Activated naive CD4-positive, alpha-beta T cell treated with anti-CD3 and anti-CD28 coated beads, Interleukin-2, amount 50 U/mL, for 72 hours (primary cell): ENCODE measurements at regions not wholly inside any gene's neighbourhood (a gene's known extent, or its start where the extent isn't known, plus 50 kb on each side); places are given as distances from the start of the nearest gene placed in this dataset.
"Not testable (repeated sequence)": the region's sequence is repeated elsewhere in the genome, so short reads cannot be mapped to it uniquely, and the experiment has no call there.

Experiments used
- ATAC-seq, 2 donors: fragments of 150-1000 bp; cut with Tn5 transposase; 2 replicates each; pipeline ENCODE4 v1.10.0; 2021; ENCODE audit warnings: mild to moderate bottlenecking in 2 of 2, moderate library complexity in 2 of 2
- DNase-seq, 2 donors: peaks; one replicate each; pipeline ENCODE4 v3.0.0; 2021 to 2022; ENCODE audit warnings: low spot score in 2 of 2
- H3K27ac Mint-ChIP-seq, 2 donors: one replicate each; pipeline ENCODE4 v1.8.0; 2022; ENCODE audit warnings: mild to moderate bottlenecking in 2 of 2, mixed read lengths in 2 of 2
- H3K36me3 Mint-ChIP-seq, 2 donors: one replicate each; pipeline ENCODE4 v1.8.0; 2022; ENCODE audit warnings: mixed read lengths in 2 of 2
- H3K9me3 Mint-ChIP-seq, 2 donors: one replicate each; pipeline ENCODE4 v1.8.0; 2022; ENCODE audit warnings: mixed read lengths in 2 of 2

DNA sequence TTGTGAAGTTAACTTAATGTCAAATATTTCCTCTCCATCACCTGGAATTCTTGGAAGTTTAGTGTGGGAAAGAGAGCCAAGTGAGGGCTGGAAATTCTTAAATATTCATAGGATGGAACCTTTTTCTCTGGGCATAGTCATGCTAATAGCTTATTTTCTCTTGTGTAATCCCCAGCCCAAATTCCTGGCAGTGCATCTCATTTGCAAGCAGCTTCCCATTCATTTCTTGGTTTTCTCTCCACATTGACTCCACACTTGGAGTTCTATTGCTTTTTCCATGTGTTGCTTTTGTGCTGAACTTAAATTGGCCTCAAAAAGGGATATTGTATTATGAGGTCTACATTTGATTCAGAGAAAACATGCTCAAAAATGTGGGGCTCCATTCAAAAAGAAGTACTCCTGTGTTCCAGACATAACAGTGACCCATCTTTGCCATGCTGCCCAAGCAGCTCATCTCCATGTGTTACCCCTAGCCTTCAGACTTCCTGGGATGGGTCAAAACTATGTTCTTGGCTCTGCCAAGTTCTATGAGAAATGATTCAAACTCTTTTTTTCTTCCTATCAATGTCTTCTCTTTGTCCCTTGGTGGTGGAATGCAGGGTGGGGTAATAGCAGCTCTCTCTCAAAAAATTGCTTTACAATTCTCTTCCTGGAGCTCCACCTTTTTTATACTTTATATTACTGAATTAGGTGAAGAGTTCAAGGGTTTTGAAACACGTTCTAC lies 2471.5 kb downstream of the PCDH9 start:
- H3K36me3 Mint-ChIP-seq: no peaks in the 10 kb centered on the region
- no peak for DNase-seq
- H3K27ac Mint-ChIP-seq: no peak overlapping the region
- H3K9me3 Mint-ChIP-seq: peaks cover 24 to 31% of the 10 kb centered on the region in 2 donors
- no peak for ATAC-seq

DNA sequence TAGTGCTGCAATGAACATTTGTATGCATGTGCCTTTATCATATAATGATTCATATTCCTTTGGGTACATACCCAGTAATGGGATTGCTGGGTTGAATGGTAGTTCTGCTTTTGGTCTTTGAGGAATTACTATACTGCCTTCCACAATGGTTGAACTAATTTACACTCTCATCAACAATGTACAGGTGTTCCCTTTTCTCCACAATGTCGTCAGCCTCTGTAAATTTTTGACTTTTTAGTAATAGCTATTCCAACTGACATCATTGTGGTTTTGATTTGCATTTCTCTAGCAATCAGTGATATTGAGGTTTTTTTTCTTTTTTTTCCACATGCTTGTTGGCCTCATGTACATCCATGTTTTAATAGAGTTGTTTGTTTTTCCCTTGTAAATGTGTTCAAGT lies 2473.5 kb downstream of the PCDH9 start:
- DNase-seq: no peak
- ATAC-seq: no peak
- H3K27ac Mint-ChIP-seq: no peak overlapping the region
- no peaks in the 10 kb centered on the region for H3K36me3 Mint-ChIP-seq
- peaks cover 25 to 29% of the 10 kb centered on the region in 2 donors for H3K9me3 Mint-ChIP-seq

DNA sequence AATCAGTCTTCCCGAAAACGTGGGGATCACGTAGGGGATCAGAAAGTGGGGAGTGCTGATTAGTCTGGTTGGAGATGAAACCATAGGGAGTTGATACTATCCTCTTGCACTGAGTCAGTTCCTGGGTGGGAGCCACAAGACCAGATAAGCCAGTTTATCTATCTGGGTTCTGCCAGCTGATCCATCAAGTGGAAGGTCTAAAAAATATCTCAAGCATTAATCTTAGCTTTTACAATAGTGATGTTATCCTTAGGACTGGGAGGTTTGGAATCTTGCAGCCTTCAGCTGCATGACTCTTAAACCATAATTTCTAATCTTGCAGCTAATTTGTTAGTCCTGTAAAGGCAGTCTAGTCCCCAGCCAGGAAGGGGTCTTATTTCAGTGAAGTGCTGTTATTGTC lies 2474.2 kb downstream of the PCDH9 start:
- no peak overlapping the region for H3K27ac Mint-ChIP-seq
- H3K36me3 Mint-ChIP-seq: no peaks in the 10 kb centered on the region
- DNase-seq (no peak), ATAC-seq (no peak)
- H3K9me3 Mint-ChIP-seq: peaks cover 28 to 29% of the 10 kb centered on the region in 2 donors

DNA sequence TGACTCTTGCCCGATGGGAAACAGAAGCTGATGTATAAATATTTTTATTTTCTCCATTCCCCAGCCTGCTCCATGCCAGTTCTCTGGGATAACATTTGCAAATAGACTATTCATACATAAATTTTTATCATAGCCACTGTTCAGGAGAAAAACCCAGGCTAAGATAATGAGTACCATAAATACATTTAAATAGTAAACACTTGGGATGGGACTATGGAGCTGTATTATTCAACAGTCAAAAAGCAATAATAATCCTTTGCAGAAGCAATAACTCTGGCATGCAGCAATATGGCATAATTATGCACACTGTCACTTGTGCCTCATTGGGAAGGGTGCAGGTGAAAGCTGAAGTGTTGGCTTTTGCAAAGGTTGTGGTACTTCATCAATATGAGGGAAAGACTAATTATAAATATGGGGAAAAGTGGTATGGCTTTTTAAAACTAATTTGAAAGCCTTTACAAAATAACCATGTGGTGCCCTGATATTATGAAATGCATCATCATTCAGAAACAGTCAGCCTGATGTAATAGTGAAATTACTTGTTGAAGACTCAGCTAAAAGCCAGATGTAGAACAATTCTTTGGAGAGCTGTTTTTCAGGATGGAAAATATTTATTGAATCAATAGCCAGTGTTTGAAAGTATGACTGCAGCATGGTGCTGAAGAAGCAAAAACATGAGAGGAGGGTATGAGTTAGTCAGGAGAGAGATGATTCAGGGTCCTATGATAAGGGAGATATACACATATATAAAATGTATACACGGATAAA lies 2476.7 kb downstream of the PCDH9 start:
- H3K27ac Mint-ChIP-seq: no peak overlapping the region
- no peak for ATAC-seq
- peaks cover 16 to 28% of the 10 kb centered on the region in 2 donors for H3K9me3 Mint-ChIP-seq
- no peak for DNase-seq
- H3K36me3 Mint-ChIP-seq: no peaks in the 10 kb centered on the region

DNA sequence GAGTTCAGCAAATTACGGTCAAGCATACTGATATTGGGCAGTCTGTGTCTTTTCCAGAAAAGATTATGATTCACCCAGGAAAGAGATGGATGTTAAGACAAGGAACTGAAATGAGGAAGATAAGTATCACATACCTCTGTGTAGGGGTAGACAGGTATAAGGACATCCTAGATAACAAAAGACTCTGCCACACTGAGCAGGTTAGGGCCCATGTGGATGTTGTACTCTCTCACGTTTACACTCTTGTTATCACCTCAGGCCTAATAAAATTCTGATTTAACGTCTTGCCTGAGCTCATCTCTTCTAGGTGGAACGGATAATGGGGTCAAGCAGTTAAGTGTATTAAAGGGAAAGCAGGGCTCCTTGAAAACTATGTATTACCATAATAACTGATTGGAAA lies 2480.8 kb downstream of the PCDH9 start:
- peaks cover 7 to 16% of the 10 kb centered on the region in 2 donors for H3K9me3 Mint-ChIP-seq
- no peaks in the 10 kb centered on the region for H3K36me3 Mint-ChIP-seq
- no peak for ATAC-seq
- H3K27ac Mint-ChIP-seq: no peak overlapping the region
- DNase-seq: no peak

DNA sequence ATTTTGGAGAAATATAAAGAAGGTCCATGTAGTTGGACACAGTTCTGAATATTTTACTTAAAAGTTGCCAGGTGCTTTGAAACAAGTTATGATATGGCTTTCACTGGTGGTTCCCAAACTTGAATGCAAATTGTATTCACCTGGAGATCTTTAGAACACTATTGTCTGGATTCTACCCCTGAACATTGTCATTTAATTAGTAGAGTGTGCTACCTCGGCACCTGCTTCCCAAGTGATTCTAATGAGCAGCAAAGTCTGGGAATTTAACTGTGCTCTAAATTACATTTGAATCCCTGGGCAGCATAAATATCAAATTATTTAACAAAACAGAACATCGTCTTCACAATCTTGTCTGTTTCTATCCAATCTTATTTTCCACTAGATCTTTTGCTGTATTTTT lies 2483.3 kb downstream of the PCDH9 start:
- H3K36me3 Mint-ChIP-seq: no peaks in the 10 kb centered on the region
- H3K27ac Mint-ChIP-seq: no peak overlapping the region
- DNase-seq: no peak
- ATAC-seq: no peak
- peaks cover 6 to 18% of the 10 kb centered on the region in 2 donors for H3K9me3 Mint-ChIP-seq

DNA sequence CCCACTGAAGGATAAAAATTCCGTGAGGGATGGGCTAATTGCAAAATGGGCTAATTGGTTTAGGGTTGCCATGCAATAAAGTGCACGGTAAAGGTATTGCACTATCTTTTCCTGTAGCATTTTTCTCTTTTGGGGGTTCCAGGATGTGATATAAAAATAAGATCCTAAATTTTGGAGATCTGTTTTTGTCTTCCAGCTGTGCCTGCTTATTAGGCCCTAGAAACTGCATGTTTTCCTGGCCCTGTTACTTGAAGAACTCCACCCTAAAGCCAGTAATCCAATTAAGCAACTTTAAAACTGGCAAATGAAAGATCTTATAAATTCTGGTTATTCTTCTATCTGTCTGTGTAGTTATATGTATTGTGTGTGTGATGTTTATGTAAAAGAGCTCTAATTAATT lies 2489.6 kb downstream of the PCDH9 start:
- ATAC-seq: no peak
- Mint-ChIP-seq H3K27ac (no peak overlapping the region), H3K9me3 (peaks cover 19 to 24% of the 10 kb centered on the region in 2 donors), H3K36me3 (no peaks in the 10 kb centered on the region)
- no peak for DNase-seq

DNA sequence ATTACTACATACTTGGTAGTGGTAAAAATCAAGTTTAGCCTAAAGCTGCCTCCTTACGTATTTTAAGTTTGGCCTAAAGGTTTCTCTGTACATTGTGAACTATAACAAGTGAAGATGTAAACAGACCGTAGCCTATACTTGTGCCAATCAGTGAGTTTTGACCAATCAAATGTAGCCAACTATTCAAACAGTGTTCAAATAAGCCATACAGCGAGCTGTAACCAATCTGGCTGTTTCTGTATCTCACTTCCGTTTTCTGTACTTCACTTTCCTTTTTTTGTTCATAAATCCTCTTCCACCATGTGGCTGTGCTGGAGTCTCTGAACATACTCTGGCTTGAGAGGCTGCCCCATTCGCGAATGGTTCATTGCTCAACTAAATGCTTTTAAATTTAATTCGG lies 2504.6 kb downstream of the PCDH9 start:
- H3K27ac Mint-ChIP-seq: no peak overlapping the region

DNA sequence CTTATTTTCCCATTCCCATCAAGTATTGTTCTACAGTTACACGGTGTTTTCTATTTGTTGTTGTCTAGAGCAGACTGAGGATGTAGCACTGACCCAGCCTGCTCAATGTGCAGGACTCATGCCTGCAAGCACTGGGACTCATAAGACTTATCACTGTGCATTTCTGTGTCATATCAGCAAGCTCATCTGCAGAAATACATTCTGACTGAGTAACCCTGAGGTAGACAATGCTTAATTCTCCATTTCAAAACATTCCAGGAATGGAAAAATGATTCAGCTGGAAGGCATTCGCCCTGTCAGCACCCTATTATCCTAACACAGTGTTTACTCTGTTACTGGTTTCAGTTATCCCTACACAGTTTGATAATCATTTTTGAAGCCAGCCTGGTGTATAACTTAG lies 2506.4 kb downstream of the PCDH9 start:
- no peak overlapping the region for H3K27ac Mint-ChIP-seq
- DNase-seq (no peak), ATAC-seq (no peak)
- peaks cover 0 to 7% of the 10 kb centered on the region in 2 donors for H3K36me3 Mint-ChIP-seq
- H3K9me3 Mint-ChIP-seq: peaks cover 0 to 10% of the 10 kb centered on the region in 2 donors

More for the DNA sequence above, 2504.6 kb downstream of the PCDH9 start:
- H3K9me3 Mint-ChIP-seq: peaks cover 3 to 7% of the 10 kb centered on the region in 2 donors
- DNase-seq (no peak), ATAC-seq (no peak)
- H3K36me3 Mint-ChIP-seq: peaks cover 0 to 3% of the 10 kb centered on the region in 2 donors

DNA sequence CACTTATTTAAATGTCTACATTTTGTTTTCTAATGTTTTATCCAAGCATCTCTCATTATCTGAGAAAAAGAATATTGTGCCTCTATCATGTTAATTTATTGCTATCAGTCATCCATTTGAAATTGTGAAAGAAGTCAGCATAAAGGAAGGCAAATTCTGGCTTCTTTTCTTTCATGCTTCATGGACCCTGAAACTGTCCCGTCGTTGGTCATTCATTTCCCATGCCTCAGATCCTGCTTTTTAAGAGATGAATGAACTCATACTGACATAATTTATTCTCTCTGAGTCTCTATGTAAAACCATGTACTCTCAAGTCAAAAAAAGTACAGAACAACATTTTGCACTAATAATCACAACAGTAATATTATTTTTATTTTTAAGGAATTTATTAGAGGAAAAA lies 2512.0 kb downstream of the PCDH9 start:
- DNase-seq: no peak
- Mint-ChIP-seq H3K9me3 (peaks cover 0 to 13% of the 10 kb centered on the region in 2 donors), H3K36me3 (peaks cover 0 to 7% of the 10 kb centered on the region in 2 donors), H3K27ac (no peak overlapping the region)
- no peak for ATAC-seq

DNA sequence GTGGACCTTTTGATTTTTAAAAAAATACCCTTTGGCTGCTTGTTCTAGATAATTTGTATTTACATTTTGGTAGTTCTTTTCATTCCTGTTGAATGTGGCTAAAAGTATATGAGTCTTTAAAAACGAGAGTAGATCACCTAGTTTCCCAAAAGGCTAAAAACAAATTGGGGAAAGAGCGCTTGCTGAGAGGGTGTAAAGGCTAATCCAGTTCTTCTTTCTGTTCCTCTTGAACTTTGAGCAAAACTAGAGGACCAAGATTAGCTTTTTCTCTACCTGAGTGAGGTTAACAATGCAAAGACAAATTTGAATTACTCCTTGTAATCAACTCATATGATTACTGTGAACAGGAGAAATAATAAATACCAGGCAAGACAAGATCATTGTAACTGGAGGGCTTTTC lies 2513.2 kb downstream of the PCDH9 start:
- DNase-seq: no peak
- no peak for ATAC-seq
- Mint-ChIP-seq H3K36me3 (peaks cover 0 to 7% of the 10 kb centered on the region in 2 donors), H3K27ac (no peak overlapping the region), H3K9me3 (peaks cover 0 to 13% of the 10 kb centered on the region in 2 donors)

DNA sequence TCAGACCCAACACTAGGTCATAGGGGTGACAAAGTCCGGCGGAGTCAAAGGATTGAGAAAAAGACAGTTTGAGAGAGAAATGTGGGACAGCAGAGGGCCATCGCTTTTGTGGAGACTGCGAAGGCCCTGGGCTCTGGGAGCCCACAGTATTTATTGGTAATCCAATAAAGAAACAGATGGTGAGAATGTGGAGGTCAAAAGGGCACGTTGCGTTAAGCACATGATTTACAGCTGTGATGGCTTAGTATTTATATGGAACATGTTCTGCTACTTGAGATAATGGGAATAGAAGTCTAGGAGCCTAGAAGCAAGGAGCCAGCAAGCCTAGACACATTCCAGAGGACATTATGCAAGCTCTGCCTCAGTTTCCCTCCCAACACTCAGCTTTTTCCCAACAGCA lies 2521.1 kb downstream of the PCDH9 start:
- peaks cover 8 to 9% of the 10 kb centered on the region in 2 donors for H3K36me3 Mint-ChIP-seq
- no peak overlapping the region for H3K27ac Mint-ChIP-seq
- ATAC-seq: no peak
- DNase-seq: no peak
- H3K9me3 Mint-ChIP-seq: peaks cover 18 to 26% of the 10 kb centered on the region in 2 donors

DNA sequence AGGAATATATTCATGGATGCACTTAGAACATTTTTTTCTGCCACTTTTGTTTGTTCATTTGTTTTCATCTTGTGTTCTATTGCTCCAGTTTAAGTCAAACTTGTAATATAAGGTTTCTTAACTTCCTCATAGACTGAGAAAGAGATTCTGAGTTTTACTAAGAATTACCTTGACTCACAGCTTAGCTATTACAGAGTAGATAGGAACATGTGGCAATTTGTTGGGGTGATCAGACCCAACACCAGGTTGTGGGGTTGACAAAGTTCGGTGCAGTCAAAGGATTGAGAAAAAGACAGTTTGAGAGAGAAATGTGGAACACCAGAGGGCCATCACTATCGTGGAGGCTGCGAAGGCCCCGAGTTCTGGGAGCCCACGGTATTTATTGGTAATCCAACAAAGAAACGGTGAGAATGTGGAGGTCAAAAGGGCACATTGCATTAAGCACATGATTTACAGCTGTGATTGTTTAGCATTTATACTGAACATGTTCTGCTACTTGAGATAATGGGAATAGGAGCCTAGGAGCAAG lies 2526.0 kb downstream of the PCDH9 start:
- Mint-ChIP-seq H3K36me3 (peaks cover 8 to 9% of the 10 kb centered on the region in 2 donors), H3K9me3 (peaks cover 17 to 19% of the 10 kb centered on the region in 2 donors), H3K27ac (no peak overlapping the region)
- no peak for DNase-seq
- ATAC-seq: no peak

DNA sequence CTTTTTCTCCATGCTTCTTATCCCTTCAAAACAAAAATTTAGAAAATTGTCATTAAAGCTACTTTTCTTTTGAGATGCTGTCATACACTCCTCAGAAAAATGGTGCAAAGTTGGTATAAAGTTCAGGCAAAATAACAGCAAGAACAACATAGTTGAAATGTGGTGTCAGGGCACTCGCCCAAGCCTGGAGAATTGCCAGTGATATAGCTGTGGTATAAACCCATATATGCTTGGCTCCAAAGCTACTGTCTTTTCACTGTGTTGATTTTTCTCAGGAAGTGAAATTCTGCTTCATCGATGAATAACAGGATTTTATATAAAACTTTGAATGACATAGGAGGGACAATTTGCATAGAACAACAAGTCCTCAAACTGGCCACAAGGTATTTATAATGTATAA lies 2532.9 kb downstream of the PCDH9 start:
- Mint-ChIP-seq H3K9me3 (peaks cover 0 to 6% of the 10 kb centered on the region in 2 donors), H3K36me3 (no peaks in the 10 kb centered on the region), H3K27ac (no peak overlapping the region)
- no peak for DNase-seq
- no peak for ATAC-seq

DNA sequence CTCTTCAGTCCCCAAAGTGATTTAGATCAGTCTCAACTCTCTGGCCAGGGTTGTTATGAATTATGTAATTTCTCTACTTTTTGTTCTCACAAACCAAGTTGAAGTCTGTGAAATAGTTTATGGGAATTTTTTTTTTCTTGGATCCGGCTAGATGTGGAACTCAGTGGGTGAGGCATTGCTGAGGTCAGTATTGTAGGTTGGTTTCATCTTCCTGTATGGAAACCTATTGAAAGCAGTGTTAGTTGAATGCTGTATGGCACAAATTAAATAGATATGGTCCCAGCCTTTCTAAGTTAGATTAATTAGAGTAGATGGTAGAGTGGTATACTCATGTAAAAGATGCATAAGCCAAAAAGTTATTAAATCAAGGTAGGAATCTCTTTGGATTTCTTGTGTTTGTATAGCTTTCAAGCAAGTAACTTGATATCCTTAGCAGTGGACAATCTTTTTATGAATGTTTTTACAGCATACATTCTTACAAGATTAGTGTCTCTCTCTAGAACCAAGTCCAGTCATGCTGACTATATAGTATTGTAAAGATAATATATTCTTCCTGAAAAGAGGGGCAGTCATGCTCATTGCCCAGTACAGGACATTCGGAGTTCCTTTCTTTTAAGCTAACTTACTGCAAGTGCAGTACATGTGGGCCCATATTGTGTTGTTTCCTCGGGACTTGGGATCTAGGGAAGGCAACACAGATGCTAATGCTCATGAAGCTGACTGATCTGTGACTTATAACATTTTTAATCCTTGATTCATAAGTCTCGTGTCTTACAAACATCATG lies 2541.1 kb downstream of the PCDH9 start:
- ATAC-seq (no peak), DNase-seq (no peak)
- peaks cover 0 to 7% of the 10 kb centered on the region in 2 donors for H3K36me3 Mint-ChIP-seq
- peaks cover 7 to 29% of the 10 kb centered on the region in 2 donors for H3K9me3 Mint-ChIP-seq
- H3K27ac Mint-ChIP-seq: no peak overlapping the region

DNA sequence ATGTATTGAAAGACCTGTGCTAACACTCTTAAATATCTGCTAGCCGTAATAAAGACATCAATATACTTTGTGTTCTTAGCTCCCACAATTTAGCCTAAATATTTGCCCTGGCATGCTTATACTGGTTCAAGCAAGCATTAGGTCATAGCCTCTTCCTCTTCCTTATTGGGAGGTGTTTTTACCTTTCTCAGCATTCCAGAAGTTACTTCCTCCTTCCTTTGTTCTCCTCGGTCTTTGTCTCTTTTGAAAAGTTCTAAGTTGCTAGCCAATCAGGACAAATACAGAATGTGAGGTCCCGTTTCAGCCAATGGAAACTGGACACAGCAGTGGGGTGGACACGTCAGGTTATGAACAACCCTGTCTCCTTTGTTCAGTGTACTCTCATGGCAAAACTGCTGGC lies 2543.6 kb downstream of the PCDH9 start:
- H3K9me3 Mint-ChIP-seq: peaks cover 7 to 32% of the 10 kb centered on the region in 2 donors
- ATAC-seq, DNase-seq, H3K36me3 Mint-ChIP-seq, H3K27ac Mint-ChIP-seq: not testable (repeated sequence)
